NCI-H2196 treated with DMSO at 0.1 percent for 48 hours (cell line): ENCODE measurements at regions not wholly inside any gene's neighbourhood (a gene's known extent, or its start where the extent isn't known, plus 50 kb on each side); places are given as distances from the start of the nearest gene placed in this dataset.

Experiments used
- DNase-seq: peaks from one replicate; lab custom pipeline; 2025; ENCODE audit not compliant: unreplicated experiment; lab: John Stamatoyannopoulos, UW

- DNase-seq = no peak
Observed at GRCh38 chr10:33753389-33753788, 418.9 kb upstream of the NRP1 start.

DNA sequence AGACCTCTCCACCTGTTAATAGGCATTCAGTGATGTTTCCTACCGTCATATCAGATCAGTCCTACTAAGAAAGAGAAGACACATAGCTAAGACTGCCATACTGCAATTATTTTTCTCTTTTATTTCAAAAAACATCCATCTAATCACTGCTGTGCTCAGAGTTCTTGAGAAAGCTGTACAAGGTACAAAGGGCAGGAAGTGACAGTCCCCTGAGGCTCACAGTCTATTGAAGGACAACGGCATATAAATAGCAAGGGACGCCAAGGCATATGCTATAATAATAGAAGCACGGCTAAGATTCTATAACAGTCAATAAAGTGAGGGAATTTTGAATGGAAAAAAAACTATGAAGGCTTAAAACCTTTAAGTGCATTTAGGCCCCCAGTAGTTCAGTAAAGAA, 415.3 kb upstream of the NRP1 start:
- DNase-seq = no peak

GRCh38 chr10:33749067-33749735, 414.7 kb upstream of the NRP1 start:
- DNase-seq = no peak

DNA sequence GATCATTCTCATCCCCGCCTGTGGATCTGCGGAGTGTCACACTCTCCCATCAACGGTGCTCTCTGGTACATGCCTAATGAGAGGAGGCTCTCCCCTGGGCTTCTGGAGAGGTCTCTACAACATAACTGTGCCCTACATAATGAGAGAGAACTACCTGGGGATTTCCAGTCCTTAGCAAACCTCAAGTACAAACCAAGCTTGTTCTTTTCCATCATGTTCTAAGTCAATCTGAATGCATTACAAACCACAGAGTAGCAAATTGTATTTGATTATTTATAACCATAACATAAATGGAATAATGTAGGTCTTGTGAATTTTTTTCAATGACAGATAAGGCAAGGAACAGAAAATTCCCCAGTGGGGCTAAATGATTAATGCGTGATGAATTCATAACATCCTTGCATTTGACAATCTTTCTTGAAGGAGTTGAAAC, 412.4 kb upstream of the NRP1 start:
- DNase-seq = no peak

DNA sequence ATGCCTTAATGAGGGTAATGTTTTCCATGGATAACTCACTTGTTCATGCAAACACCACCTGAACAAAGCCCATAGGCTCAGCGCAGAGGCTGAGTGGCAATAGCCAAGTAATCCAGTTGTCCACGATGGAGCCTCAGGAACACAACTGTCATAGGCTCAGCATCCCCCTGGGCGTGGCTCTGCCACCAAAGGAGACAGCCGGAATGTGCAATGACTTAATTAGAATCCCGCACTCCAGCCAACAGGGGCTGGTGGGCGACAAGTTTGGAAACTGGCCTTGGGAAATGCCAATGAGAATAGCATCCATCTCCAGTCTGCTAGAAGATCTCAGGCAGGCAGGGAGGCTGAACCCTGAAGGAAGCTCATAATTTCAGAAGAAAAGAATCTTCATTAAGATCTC, 411.7 kb upstream of the NRP1 start:
- no peak for DNase-seq

DNA sequence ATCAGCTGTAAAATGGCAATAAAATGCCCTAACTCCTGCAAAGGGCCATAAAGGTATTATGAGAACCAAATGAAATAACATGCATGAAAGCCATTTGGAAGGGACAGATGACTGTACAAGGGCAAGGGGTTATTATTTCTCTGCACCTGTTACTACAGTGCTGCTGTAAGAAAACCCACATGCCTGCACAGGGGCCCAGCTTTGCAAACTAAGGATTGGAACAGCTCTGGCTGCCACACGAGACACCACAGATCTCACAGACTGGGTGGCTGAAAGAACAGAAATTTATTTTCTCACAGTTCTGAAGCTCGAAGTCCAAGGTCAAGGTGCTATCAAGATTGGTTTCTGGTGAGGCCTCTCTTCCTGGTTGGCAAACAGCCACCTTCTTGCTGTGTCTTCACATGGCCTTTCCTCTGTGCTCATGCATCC, 409.0 kb upstream of the NRP1 start:
- no peak for DNase-seq

DNA sequence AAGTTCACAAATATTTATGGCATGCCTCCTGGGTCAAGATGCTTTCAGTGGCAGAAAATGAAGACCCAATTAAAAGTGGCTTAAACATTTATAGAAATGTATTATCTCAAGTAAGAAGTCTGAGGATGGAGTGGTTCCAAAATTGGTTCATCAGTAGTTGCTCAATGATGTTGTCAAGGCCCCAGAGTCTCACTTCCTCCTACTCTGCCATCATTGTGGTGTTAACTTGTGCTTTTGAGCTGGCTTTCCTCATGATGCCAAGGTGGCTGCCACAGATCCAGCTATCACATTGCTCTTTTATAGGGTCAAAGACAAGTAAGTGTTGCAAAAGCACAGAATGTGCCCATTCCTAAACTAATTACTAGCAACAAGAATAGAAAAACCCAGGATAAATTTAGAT, 404.6 kb upstream of the NRP1 start:
- DNase-seq = no peak

- DNase-seq = no peak
Observed at GRCh38 chr10:33735464-33735923, 401.0 kb upstream of the NRP1 start.

DNA sequence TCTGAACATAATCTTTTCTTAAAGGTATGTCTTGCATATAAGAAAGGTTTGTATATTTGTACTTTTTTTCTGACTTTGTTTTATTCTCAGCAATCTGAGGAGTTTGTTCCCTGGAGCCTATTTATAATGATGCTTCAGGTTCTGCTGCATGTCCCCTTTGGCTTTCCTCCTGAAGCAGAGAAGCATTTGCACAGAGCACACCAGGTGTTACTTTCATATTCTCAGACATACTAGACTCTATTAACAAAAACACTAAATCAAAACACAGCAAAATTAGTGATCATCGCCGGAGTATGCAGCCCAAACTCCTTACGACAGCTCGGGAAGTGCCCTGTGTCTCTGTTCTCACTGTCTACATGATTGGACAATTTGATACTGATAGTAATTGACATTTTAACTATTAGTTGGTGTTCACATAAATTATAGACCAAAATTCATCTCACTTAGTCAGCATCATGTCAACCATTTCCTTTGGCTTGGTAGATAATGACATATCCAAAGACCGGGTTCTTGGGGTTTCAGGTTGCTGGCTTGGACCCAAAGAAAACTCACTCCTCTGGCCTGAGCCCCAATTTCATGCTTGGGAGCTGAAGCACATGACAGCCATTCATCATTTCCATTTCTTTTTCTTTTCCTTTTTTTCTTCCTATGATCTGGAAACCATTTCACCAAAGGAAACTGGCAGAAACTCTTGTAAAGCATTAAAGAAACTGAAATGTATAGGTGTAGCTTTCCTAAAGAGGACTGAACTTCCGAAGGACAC, 400.1 kb upstream of the NRP1 start:
- DNase-seq = no peak

- no peak for DNase-seq
Observed at GRCh38 chr10:33733058-33733457, 398.6 kb upstream of the NRP1 start.

GRCh38 chr10:33732161-33732680, 397.8 kb upstream of the NRP1 start:
- DNase-seq = no peak

DNA sequence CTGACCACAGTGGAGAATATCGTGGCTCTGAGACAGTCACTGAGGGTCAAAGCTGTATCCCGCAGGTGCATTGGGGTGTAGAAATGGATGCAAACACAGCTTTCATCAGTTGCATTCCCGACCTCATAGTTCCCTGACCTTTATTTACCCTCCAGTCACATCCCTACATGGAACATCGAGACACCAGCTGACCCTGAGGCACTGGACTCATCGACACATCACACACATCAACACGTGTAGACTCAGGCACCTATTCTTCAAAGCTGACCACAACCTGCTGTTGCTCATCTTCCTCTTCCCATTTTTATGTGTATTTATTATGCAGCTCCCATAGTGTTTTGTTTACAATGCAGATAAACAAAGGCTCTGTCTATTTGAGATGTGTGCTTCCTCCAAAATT, 396.9 kb upstream of the NRP1 start:
- no peak for DNase-seq

- no peak for DNase-seq
Observed at GRCh38 chr10:33725430-33725829, 391.0 kb upstream of the NRP1 start.

- DNase-seq = no peak
Observed at GRCh38 chr10:33723181-33723580, 388.7 kb upstream of the NRP1 start.

- no peak for DNase-seq
Observed at GRCh38 chr10:33722067-33722466, 387.6 kb upstream of the NRP1 start.

- no peak for DNase-seq
Observed at GRCh38 chr10:33721509-33721908, 387.0 kb upstream of the NRP1 start.

DNA sequence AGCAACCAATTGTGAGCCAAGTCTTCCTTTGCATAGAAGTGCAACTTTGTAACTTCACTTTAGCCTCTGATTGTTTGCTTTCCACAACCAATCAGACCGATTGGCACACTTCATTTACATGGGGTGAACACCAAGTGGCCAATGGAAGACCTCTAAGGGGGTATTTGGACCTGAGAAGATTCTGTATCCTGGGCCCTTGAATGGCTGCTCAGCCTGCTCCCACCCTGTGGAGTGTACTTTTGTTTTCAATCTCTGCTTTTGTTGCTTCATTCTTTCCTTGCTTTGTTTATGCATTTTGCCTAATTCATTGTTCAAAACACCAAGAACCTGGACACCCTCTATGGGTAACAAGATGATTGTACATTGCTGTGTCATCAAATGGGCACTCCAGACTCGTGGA, 385.7 kb upstream of the NRP1 start:
- no peak for DNase-seq

DNA sequence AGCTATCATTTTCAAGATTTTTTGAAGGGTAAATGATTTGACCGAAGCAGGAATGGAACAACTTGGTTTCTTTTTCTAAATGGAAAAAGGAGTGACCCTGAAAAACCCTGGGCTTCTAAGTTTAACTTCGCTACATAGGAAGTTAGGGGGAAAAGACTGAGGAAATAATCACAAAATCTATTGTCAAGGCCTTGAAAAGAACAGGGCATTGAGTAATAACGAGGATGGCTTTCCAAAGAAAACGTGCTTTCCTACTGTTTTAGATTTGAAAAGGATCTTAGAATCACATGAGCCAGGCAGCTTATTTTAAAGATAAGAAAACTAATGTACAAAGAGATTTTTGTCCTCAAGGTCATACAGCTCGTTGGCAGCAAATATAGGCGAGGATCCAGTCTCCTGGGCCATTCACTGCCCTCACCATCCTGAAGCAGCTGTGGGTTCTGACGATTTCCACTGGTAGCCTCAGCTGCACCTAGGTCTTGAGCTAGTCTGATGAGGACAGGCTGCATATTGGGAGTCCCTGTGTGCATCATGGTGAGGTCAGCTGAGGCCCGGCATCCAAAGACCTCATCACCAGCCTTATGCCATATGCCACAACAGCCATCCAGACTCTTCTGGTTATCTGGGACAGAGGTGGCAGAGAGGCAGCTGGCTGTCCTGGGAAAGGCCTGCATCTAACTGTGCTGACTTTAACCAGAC, 384.7 kb upstream of the NRP1 start:
- DNase-seq = no peak

DNA sequence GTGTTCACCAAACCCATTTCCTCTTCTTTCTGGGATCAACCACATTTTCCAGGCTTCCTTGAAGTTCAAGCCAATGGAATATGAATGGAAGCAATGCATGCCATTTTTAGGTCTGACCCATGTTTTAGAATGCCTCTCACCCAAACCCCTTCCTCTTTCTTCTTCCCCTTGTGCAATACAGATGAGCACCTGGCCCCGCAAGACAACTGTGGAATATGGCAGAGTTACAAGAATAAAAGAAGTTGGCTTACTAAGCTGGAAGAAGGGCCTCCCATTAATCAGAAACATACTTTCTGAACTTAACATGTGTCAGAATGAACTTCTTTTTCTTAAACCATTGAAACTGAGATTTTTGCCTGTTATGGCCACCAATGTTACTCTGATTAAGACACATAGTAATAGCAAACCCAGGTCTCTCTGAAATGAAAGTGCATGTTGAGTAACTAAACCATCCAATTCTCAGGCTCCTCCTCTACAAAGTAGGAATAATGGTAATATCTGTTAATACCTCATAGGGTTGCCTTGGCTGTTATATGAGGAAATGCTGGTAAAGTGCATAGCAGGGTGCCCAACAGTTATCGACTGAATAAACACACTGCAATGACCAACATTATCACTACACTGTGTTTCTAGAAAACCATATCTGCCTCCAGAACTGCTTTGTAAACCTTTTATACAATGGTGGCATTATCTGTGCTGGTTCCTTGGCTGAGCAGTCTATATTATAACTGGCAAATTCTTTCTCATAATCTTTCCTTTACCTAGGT, 382.2 kb upstream of the NRP1 start:
- DNase-seq = no peak

GRCh38 chr10:33715303-33715975, 381.0 kb upstream of the NRP1 start:
- no peak for DNase-seq
